Adipocyte (in vitro differentiated cells): ENCODE measurements at regions not wholly inside any gene's neighbourhood (a gene's known extent, or its start where the extent isn't known, plus 50 kb on each side); places are given as distances from the start of the nearest gene placed in this dataset.

Experiments
- DNase-seq: peaks from one replicate; pipeline ENCODE4 v3.0.0-alpha.2; 2015; ENCODE audit warnings: low read depth
- H3K27me3 ChIP-seq: replicated peaks from 2 replicates; pipeline ENCODE4 v1.7.0; 2013; ENCODE audit warnings: mild to moderate bottlenecking, low read length, moderate library complexity; ENCODE audit not compliant: control insufficient read depth, insufficient read depth
- H3K36me3 ChIP-seq: 2 replicates; pipeline ENCODE4 v1.7.0; 2013; ENCODE audit warnings: low read length, mild to moderate bottlenecking, moderate library complexity; ENCODE audit not compliant: control insufficient read depth, insufficient read depth, severe bottlenecking
- H3K4me1 ChIP-seq: 2 replicates; pipeline ENCODE4 v1.7.0; 2013; ENCODE audit warnings: mild to moderate bottlenecking, low read length, moderate library complexity; ENCODE audit not compliant: control insufficient read depth, insufficient read depth
- H3K4me3 ChIP-seq: 2 replicates; pipeline ENCODE4 v1.7.0; 2013; ENCODE audit warnings: mild to moderate bottlenecking, low read length, moderate library complexity
- H3K9ac ChIP-seq: 2 replicates; pipeline ENCODE4 v1.7.0; 2013; ENCODE audit warnings: mild to moderate bottlenecking, low read length, moderate library complexity
- H3K9me3 ChIP-seq: 2 replicates; pipeline ENCODE4 v1.7.0; 2013; ENCODE audit warnings: mild to moderate bottlenecking, low read length, moderate library complexity; ENCODE audit not compliant: control insufficient read depth

GRCh38 chr4:24690436-24690835 lies 104.9 kb upstream of the SOD3 start:
- DNase-seq = peak; percentile 81
- Histone ChIP-seq H3K9ac (no peak overlapping the region), H3K4me3 (no peak overlapping the region), H3K9me3 (peaks cover 6% of the 10 kb centered on the region), H3K27me3 (no peaks in the 10 kb centered on the region), H3K4me1 (peaks cover 17% of the 10 kb centered on the region), H3K36me3 (no peaks in the 10 kb centered on the region)

GRCh38 chr4:24693636-24694035 lies 101.7 kb upstream of the SOD3 start:
- Histone ChIP-seq H3K36me3 (no peaks in the 10 kb centered on the region), H3K27me3 (no peaks in the 10 kb centered on the region)
- no peak for DNase-seq

GRCh38 chr4:24700118-24700517 lies 95.3 kb upstream of the SOD3 start:
- no peak for DNase-seq
- Histone ChIP-seq H3K36me3 (no peaks in the 10 kb centered on the region), H3K27me3 (peaks cover 1% of the 10 kb centered on the region), H3K4me3 (no peak overlapping the region), H3K4me1 (no peaks in the 10 kb centered on the region), H3K9ac (no peak overlapping the region), H3K9me3 (no peaks in the 10 kb centered on the region)

More at GRCh38 chr4:24693636-24694035, 101.7 kb upstream of the SOD3 start:
- no peak overlapping the region for H3K4me3 ChIP-seq
- H3K9me3 ChIP-seq = peaks cover 6% of the 10 kb centered on the region
- peaks cover 13% of the 10 kb centered on the region for H3K4me1 ChIP-seq
- H3K9ac ChIP-seq = no peak overlapping the region

GRCh38 chr4:24701683-24702082 lies 93.7 kb upstream of the SOD3 start:
- Histone ChIP-seq H3K4me3 (no peak overlapping the region), H3K9ac (no peak overlapping the region), H3K27me3 (peaks cover 6% of the 10 kb centered on the region), H3K9me3 (no peaks in the 10 kb centered on the region), H3K4me1 (no peaks in the 10 kb centered on the region), H3K36me3 (no peaks in the 10 kb centered on the region)
- DNase-seq = no peak

GRCh38 chr4:24702281-24702680 lies 93.1 kb upstream of the SOD3 start:
- H3K4me1 ChIP-seq = no peaks in the 10 kb centered on the region
- DNase-seq = no peak
- H3K27me3 ChIP-seq = peaks cover 6% of the 10 kb centered on the region
- H3K9ac ChIP-seq = no peak overlapping the region
- H3K36me3 ChIP-seq = no peaks in the 10 kb centered on the region
- peaks cover 4% of the 10 kb centered on the region for H3K9me3 ChIP-seq
- no peak overlapping the region for H3K4me3 ChIP-seq

- Histone ChIP-seq H3K9ac (no peak overlapping the region), H3K4me1 (no peaks in the 10 kb centered on the region), H3K9me3 (peaks cover 7% of the 10 kb centered on the region), H3K4me3 (no peak overlapping the region), H3K27me3 (peaks cover 6% of the 10 kb centered on the region), H3K36me3 (no peaks in the 10 kb centered on the region)
- DNase-seq = no peak
Measured at GRCh38 chr4:24703298-24703697, 92.1 kb upstream of the SOD3 start.

GRCh38 chr4:24704149-24704548 lies 91.2 kb upstream of the SOD3 start:
- DNase-seq = no peak
- no peak overlapping the region for H3K9ac ChIP-seq

GRCh38 chr4:24705016-24705753 lies 90.2 kb upstream of the SOD3 start:
- no peak overlapping the region for H3K4me3 ChIP-seq
- H3K9ac ChIP-seq = no peak overlapping the region
- H3K27me3 ChIP-seq = peaks cover 6% of the 10 kb centered on the region
- H3K4me1 ChIP-seq = no peaks in the 10 kb centered on the region
- no peaks in the 10 kb centered on the region for H3K36me3 ChIP-seq
- DNase-seq = no peak
- peaks cover 11% of the 10 kb centered on the region for H3K9me3 ChIP-seq

More at GRCh38 chr4:24704149-24704548, 91.2 kb upstream of the SOD3 start:
- H3K36me3 ChIP-seq = no peaks in the 10 kb centered on the region
- peaks cover 7% of the 10 kb centered on the region for H3K9me3 ChIP-seq
- peaks cover 6% of the 10 kb centered on the region for H3K27me3 ChIP-seq
- no peaks in the 10 kb centered on the region for H3K4me1 ChIP-seq
- H3K4me3 ChIP-seq = no peak overlapping the region

GRCh38 chr4:24713604-24714003 lies 81.8 kb upstream of the SOD3 start:
- H3K9me3 ChIP-seq = peaks cover 27% of the 10 kb centered on the region
- H3K36me3 ChIP-seq = no peaks in the 10 kb centered on the region
- DNase-seq = no peak
- no peak overlapping the region for H3K4me3 ChIP-seq
- no peak overlapping the region for H3K9ac ChIP-seq
- H3K4me1 ChIP-seq = no peaks in the 10 kb centered on the region
- H3K27me3 ChIP-seq = no peaks in the 10 kb centered on the region

GRCh38 chr4:24719615-24720014 lies 75.8 kb upstream of the SOD3 start:
- no peak overlapping the region for H3K9ac ChIP-seq
- no peak overlapping the region for H3K4me3 ChIP-seq

GRCh38 chr4:24720436-24720835 lies 74.9 kb upstream of the SOD3 start:
- Histone ChIP-seq H3K4me1 (peaks cover 4% of the 10 kb centered on the region), H3K4me3 (no peak overlapping the region), H3K9ac (no peak overlapping the region), H3K36me3 (no peaks in the 10 kb centered on the region), H3K27me3 (no peaks in the 10 kb centered on the region), H3K9me3 (no peaks in the 10 kb centered on the region)
- DNase-seq = no peak

More at GRCh38 chr4:24719615-24720014, 75.8 kb upstream of the SOD3 start:
- peaks cover 4% of the 10 kb centered on the region for H3K4me1 ChIP-seq
- H3K27me3 ChIP-seq = no peaks in the 10 kb centered on the region
- peaks cover 6% of the 10 kb centered on the region for H3K9me3 ChIP-seq
- no peak for DNase-seq
- H3K36me3 ChIP-seq = no peaks in the 10 kb centered on the region

- Histone ChIP-seq H3K36me3 (no peaks in the 10 kb centered on the region), H3K9me3 (no peaks in the 10 kb centered on the region)
Measured at GRCh38 chr4:24720979-24721378, 74.4 kb upstream of the SOD3 start.

More at GRCh38 chr4:24720979-24721378, 74.4 kb upstream of the SOD3 start:
- H3K4me3 ChIP-seq = no peak overlapping the region
- DNase-seq = no peak
- H3K4me1 ChIP-seq = peaks cover 4% of the 10 kb centered on the region
- H3K27me3 ChIP-seq = no peaks in the 10 kb centered on the region
- no peak overlapping the region for H3K9ac ChIP-seq
